HepG2 (cell line): ENCODE measurements at regions not wholly inside any gene's neighbourhood (a gene's known extent, or its start where the extent isn't known, plus 50 kb on each side); places are given as distances from the start of the nearest gene placed in this dataset.

ENCODE experiments used
- KMT2A ChIP-seq: sonication (generic); formaldehyde crosslinking; IDR thresholded peaks from 2 replicates; pipeline ENCODE4 v1.4.0; 2020; ENCODE audit warnings: missing genetic modification reagents
- MXI1 ChIP-seq: IDR thresholded peaks from 3 replicates; pipeline ENCODE4 v1.6.1; 2012; ENCODE audit warnings: low read depth, low read length, inconsistent platforms, borderline replicate concordance
- SAP130 ChIP-seq: IDR thresholded peaks from 2 replicates; pipeline ENCODE4 v1.6.1; 2016; ENCODE audit warnings: low read depth
- TAF1 ChIP-seq: sonication (generic); formaldehyde crosslinking; IDR thresholded peaks from 2 replicates; pipeline ENCODE4 v1.4.0; 2020; ENCODE audit warnings: missing genetic modification reagents
- THAP9 ChIP-seq: sonication (generic); formaldehyde crosslinking; IDR thresholded peaks from 2 replicates; pipeline ENCODE4; 2020; ENCODE audit warnings: missing genetic modification reagents, mild to moderate bottlenecking, borderline replicate concordance
- ZBTB10 ChIP-seq: sonication (generic); formaldehyde crosslinking; IDR thresholded peaks from 2 replicates; pipeline ENCODE4 v1.4.0; 2020; ENCODE audit warnings: missing genetic modification reagents, borderline replicate concordance
- ZFP36L2 ChIP-seq: sonication (generic); formaldehyde crosslinking; IDR thresholded peaks from 2 replicates; pipeline ENCODE4 v1.4.0; 2020; ENCODE audit warnings: missing genetic modification reagents
- ZNF510 ChIP-seq: sonication (generic); formaldehyde crosslinking; IDR thresholded peaks from 2 replicates; pipeline ENCODE4 v1.4.0; 2020; ENCODE audit warnings: low read depth, mild to moderate bottlenecking, missing genetic modification reagents
- ZNF766 ChIP-seq: sonication (generic); formaldehyde crosslinking; IDR thresholded peaks from 2 replicates; pipeline ENCODE4 v1.5.0; 2020; ENCODE audit warnings: missing genetic modification reagents, borderline replicate concordance
- TF ChIP-seq, protein P1 (sequence below): sonication (generic); formaldehyde crosslinking; IDR thresholded peaks from 2 replicates; pipeline ENCODE4 v1.4.0; 2020; ENCODE audit warnings: missing genetic modification reagents, borderline replicate concordance
- TF ChIP-seq, protein P2 (sequence below): sonication (generic); formaldehyde crosslinking; IDR thresholded peaks from 2 replicates; pipeline ENCODE4 v1.4.0; 2020; ENCODE audit warnings: missing genetic modification reagents
- TF ChIP-seq, protein P3 (sequence below): sonication (generic); formaldehyde crosslinking; IDR thresholded peaks from 2 replicates; pipeline ENCODE4 v1.4.0; 2020; ENCODE audit warnings: missing genetic modification reagents, borderline replicate concordance

- TF ChIP-seq ZBTB10 (CRISPR knock-in tag) = peak; percentile 91
- 0 out of 3 replicates have a peak, but pooled peaks have one; percentile 4 for TF ChIP-seq MXI1
- no peak for TF ChIP-seq ZFP36L2 (CRISPR knock-in tag)
- TF ChIP-seq, protein P1, sequence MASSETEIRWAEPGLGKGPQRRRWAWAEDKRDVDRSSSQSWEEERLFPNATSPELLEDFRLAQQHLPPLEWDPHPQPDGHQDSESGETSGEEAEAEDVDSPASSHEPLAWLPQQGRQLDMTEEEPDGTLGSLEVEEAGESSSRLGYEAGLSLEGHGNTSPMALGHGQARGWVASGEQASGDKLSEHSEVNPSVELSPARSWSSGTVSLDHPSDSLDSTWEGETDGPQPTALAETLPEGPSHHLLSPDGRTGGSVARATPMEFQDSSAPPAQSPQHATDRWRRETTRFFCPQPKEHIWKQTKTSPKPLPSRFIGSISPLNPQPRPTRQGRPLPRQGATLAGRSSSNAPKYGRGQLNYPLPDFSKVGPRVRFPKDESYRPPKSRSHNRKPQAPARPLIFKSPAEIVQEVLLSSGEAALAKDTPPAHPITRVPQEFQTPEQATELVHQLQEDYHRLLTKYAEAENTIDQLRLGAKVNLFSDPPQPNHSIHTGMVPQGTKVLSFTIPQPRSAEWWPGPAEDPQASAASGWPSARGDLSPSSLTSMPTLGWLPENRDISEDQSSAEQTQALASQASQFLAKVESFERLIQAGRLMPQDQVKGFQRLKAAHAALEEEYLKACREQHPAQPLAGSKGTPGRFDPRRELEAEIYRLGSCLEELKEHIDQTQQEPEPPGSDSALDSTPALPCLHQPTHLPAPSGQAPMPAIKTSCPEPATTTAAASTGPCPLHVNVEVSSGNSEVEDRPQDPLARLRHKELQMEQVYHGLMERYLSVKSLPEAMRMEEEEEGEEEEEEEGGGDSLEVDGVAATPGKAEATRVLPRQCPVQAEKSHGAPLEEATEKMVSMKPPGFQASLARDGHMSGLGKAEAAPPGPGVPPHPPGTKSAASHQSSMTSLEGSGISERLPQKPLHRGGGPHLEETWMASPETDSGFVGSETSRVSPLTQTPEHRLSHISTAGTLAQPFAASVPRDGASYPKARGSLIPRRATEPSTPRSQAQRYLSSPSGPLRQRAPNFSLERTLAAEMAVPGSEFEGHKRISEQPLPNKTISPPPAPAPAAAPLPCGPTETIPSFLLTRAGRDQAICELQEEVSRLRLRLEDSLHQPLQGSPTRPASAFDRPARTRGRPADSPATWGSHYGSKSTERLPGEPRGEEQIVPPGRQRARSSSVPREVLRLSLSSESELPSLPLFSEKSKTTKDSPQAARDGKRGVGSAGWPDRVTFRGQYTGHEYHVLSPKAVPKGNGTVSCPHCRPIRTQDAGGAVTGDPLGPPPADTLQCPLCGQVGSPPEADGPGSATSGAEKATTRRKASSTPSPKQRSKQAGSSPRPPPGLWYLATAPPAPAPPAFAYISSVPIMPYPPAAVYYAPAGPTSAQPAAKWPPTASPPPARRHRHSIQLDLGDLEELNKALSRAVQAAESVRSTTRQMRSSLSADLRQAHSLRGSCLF = no peak
- TF ChIP-seq ZNF766 (CRISPR knock-in tag) = no peak
- TF ChIP-seq TAF1 (CRISPR knock-in tag) = no peak; the same call in 1 of the 2 replicates
- TF ChIP-seq SAP130 (CRISPR knock-in tag) = peak; percentile 0; the same call in 1 of the 2 replicates
- TF ChIP-seq, protein P2, sequence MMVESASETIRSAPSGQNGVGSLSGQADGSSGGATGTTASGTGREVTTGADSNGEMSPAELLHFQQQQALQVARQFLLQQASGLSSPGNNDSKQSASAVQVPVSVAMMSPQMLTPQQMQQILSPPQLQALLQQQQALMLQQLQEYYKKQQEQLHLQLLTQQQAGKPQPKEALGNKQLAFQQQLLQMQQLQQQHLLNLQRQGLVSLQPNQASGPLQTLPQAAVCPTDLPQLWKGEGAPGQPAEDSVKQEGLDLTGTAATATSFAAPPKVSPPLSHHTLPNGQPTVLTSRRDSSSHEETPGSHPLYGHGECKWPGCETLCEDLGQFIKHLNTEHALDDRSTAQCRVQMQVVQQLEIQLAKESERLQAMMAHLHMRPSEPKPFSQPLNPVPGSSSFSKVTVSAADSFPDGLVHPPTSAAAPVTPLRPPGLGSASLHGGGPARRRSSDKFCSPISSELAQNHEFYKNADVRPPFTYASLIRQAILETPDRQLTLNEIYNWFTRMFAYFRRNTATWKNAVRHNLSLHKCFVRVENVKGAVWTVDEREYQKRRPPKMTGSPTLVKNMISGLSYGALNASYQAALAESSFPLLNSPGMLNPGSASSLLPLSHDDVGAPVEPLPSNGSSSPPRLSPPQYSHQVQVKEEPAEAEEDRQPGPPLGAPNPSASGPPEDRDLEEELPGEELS = 0 out of 2 replicates have a peak, but pooled peaks have one; percentile 17
- TF ChIP-seq THAP9 (CRISPR knock-in tag) = no peak
- TF ChIP-seq, protein P3, sequence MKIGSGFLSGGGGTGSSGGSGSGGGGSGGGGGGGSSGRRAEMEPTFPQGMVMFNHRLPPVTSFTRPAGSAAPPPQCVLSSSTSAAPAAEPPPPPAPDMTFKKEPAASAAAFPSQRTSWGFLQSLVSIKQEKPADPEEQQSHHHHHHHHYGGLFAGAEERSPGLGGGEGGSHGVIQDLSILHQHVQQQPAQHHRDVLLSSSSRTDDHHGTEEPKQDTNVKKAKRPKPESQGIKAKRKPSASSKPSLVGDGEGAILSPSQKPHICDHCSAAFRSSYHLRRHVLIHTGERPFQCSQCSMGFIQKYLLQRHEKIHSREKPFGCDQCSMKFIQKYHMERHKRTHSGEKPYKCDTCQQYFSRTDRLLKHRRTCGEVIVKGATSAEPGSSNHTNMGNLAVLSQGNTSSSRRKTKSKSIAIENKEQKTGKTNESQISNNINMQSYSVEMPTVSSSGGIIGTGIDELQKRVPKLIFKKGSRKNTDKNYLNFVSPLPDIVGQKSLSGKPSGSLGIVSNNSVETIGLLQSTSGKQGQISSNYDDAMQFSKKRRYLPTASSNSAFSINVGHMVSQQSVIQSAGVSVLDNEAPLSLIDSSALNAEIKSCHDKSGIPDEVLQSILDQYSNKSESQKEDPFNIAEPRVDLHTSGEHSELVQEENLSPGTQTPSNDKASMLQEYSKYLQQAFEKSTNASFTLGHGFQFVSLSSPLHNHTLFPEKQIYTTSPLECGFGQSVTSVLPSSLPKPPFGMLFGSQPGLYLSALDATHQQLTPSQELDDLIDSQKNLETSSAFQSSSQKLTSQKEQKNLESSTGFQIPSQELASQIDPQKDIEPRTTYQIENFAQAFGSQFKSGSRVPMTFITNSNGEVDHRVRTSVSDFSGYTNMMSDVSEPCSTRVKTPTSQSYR (CRISPR knock-in tag) = peak; percentile 71; the same call in 1 of the 2 replicates
- no peak for TF ChIP-seq ZNF510 (CRISPR knock-in tag)
- TF ChIP-seq KMT2A (CRISPR knock-in tag) = 0 out of 2 replicates have a peak, but pooled peaks have one; percentile 27
Measured at GRCh38 chr14:73787486-73788316, 63.9 kb upstream of the PTGR2 start (continued).
